ENCODE measurements at regions not wholly inside any gene's neighbourhood (a gene's known extent, or its start where the extent isn't known, plus 50 kb on each side); places are given as distances from the start of the nearest gene placed in this dataset.

DNA sequence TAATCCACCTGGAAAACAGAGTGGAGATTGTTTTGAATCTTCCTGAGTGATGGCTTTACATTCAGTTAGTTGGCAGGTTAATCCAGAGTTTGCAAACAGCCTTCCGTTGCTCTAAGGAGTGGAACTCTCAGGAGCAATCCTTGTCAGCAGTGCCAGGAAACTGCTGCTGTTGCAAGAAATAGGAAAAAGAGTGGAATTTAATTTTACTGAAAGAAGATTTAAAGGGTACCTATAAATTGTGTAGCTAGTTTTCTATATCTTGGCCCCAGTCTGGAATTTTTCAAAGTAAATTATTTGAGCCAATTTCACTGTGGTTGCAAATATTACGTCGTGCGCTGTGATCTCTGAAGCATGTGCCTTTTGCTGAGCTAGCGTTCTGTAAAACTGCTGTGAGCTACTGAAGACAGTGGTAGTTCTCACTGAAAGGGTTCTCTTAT is 55.5 kb upstream of the SLC5A12 start:
- no peak for DNase-seq

- DNase-seq: no peak
Measured at GRCh38 chr11:26778000-26778757, 56.3 kb upstream of the SLC5A12 start.

DNA sequence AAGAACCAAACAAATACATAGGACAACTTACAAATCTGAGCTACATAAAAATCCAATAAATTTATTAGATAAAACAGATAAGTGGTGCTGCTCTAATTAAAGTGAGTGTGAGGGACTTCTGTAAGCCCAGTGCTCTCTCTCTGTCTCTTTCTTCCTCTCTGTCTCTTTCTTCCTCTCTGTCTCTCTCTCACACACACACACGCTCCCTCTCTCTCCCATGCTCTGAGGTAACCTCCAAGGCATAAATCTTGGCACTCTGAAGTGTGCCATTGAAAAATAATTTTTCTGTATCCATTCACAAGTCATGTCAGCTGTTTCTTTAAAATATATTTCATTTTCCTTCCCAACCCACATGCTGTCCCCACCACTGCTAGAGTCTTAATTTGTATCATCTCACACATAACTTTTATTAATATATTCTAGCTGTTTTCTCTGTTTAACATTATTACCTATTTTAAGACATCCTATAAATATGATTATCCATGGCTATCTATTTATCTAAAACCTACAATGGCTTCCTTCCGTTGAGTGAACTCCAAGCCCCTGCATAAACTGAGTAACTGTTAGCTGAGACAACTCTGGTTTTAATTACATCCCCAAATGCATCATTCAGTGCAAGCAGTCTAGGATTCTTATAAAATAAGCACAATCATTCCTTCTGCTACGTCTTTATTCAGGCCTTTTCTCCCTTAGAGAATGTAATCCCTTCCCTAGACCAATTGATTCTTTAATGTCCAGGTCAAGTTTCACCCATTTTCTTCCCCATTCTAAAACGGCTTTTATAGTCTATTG is 57.4 kb upstream of the SLC5A12 start:
- no peak for DNase-seq

GRCh38 chr11:26780376-26781085 is 58.7 kb upstream of the SLC5A12 start:
- no peak for DNase-seq

DNA sequence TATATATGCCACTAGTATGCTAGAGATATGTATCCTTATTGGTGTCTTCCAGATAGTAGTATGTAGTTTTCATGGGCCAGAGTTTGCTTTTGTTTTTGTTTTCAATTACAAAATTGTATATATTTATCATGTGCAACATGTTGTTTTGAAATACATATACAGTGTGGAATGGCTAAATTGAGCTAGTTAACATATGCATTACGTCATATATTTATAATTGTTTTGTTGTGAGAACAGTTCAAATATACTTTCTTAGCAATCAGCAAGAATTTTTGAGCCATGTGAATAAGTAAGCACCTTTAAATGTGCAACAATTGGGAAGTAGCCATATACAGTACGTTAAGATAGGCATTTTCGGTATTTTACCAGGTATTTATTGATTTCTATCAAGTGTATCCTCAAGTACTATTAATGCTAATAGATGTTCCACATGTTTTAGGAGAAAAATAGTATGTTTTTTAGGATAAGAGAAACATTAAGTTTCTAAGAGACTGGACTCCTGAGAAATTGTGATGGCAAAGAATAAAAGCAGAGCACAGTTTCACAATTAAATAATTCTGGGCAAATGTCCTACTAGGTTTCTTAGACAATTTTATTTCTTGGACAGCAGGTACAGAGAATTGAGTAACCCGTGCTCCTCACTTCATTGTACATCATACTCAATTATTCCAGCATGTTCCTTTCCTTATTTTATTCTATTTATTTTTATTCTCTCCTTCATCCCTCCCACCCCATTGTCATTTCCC is 60.5 kb upstream of the SLC5A12 start:
- DNase-seq: no peak

DNA sequence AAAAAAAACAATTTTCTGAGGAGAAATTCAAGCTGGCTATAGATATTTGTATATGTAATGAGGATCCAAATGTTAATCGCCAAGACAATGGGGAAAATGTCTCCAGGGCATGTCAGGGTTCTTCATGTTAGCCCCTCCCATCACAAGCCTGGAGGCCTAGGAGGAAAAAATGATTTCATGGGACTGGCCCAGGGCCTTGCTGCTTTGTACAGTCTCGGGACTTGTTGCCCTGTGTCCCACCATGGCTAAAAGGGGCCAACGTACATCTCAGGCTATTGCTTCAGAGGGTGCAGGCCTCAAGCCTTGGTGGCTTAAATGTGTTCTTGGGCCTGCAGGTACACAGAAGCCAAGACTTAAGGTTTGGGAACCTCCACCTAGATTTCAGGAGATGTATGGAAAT is 62.1 kb upstream of the SLC5A12 start:
- no peak for DNase-seq

DNA sequence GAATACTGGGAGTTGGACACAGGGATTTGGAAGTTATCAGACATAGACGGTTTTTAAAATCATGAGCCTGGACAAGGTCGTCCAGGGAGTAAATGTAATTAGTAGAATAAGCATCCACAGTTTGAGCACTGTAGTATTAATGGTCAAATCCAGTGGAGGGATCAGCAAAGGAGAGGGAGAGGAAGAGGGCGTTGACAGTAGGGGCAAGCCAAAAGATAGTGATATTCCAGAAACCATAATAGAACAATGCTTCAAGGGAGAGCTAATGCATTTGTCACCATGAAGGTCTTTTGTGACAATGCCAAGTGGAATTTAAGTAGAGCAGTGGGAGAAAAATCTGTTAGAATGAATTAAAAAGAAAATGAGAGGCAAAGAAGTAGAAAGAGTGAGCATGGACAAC is 68.9 kb upstream of the SLC5A12 start:
- DNase-seq: no peak

GRCh38 chr11:26792941-26793340 is 71.1 kb upstream of the SLC5A12 start:
- no peak for DNase-seq

- no peak for DNase-seq
Measured at GRCh38 chr11:26793487-26793886, 71.6 kb upstream of the SLC5A12 start.

DNA sequence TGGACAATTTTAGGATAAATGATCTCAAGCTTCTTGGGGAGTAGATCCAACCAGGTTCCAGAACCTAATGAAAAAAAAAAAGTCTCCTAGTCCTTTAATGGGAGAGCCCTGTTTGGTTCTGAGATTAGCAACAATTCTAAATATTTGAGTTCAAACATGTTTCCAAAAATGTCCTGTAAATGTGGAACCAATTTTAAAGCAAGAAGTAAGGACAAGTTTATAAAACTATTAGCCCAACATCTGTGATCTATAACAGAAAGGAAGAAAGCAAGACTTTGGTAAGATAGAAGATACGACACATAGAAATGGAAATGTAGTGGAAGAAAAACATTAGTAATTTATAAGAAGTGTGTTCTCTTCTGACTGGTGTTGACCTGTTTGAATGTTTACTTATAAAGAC is 79.7 kb upstream of the SLC5A12 start:
- DNase-seq: no peak

- DNase-seq: no peak
Measured at GRCh38 chr11:26805001-26805400, 83.1 kb upstream of the SLC5A12 start.

GRCh38 chr11:26806219-26806618 is 84.4 kb upstream of the SLC5A12 start:
- DNase-seq: no peak

DNA sequence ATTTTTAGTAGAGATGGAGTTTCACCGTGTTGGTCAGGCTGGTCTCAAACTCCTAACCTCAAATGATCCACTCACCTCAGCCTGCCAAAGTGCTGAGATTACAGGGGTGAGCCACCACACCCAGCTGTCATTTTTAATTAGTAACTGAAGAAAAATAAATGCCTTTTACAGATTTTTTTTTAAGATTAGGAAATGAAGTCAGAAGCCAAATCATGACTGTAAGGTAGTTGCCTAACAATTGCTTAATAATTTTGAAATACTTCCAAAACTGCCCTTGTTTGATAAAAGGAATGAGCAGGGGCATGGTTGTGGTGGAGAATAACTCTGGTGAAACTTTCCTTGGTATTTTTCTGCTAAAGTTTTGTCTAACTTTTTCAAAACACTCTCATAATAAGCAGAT is 98.9 kb upstream of the SLC5A12 start:
- DNase-seq: no peak

DNA sequence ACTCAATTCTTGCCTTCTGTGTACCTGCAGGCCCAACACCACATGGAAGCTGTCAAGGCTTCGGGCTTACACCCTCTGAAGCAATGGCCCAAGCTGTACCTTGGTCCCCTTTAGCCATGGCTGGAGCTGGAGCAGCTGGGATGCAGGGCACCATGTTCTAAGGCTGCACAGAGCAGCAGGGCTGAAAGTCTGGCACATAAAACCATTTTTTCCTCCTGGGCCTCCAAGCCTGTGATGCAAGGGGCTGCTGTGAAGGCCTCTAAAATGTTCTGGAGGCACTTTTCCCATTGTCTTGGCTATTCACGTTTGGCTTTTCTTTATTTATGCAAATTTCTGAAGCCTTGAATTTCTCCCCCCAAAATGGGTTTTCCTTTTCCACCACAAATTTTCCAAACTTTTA is 102.1 kb upstream of the SLC5A12 start:
- no peak for DNase-seq

DNA sequence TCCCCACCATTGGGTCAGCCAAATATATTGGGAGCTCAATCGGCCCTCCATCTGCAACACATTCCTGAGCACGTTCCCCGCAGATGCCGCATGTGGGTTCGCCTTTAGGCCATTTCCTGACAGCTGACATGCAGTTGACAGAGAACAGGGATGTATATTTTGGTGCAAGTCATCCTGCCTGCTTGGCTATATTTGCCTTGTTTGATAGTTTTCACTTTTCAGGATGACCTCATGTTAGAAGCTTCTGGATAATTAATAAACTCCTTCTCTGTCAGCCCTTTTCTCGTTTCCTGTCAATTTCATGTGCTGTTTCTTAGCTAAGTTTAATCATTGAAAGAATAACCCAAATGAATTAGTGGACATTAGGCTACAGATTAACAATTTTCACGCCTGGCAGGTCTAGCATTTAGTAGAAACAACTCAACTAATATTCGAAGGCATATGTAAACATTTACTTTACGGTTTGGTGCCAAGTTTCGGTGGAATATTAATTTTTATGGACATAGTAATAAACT is 105.8 kb upstream of the SLC5A12 start:
- no peak for DNase-seq

DNA sequence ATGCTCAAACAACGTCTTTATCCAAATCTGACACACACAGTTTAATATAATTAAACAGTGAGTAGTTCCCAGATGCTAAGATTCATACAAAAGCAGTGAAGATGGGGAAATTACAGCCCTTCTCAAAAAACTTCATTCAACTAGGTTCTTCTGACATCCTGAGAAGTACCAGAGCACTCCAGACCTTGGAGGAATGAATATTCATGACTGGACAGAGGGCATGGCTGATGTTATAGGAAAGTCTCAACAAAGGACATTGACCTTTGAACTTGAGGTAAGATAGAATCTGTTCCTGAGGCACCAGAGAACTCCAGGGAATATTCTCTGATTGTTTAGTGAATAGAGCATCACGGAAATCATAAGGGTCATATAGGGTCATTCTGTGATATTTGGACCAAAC is 106.4 kb upstream of the SLC5A12 start:
- DNase-seq: no peak

DNA sequence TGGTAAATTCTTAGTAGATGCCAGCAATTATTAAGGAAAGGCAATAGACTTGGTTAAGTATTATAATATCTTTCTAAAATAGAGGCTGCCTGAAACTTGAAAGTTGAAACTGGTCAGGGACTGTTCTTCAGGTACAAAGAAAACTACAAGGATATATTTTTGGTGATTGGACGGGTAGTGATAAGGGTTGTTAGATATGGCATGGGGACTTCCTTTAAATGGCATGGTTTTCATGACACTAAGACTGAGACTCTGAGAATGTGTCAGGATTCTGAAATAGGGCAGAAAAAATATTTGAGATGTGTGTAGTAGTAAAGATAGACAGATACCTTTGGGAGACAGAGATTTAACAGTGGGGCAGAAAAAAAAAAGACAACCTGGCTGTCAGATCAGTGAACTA is 108.4 kb upstream of the SLC5A12 start:
- DNase-seq: no peak

- no peak for DNase-seq
Measured at GRCh38 chr11:26830757-26831156, 108.9 kb upstream of the SLC5A12 start.

DNA sequence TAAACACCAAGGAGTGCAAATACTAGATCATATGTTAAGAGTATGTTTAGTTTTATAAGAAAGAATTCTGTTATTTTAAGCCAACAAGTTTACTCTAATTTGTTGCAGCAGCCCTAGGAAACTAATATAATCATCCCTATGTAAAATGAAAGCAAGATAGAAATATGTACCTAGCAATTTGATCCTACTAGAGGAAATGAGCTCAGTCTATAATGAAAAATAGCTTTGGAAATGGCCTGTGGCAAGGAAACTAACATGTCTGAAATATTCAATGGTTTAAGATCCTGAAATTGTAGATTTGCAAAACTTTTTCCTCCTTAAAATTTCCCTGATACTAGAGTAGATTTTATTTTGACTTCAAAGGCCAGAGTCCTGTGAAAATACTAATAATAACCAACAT is 112.7 kb upstream of the SLC5A12 start:
- DNase-seq: no peak

DNA sequence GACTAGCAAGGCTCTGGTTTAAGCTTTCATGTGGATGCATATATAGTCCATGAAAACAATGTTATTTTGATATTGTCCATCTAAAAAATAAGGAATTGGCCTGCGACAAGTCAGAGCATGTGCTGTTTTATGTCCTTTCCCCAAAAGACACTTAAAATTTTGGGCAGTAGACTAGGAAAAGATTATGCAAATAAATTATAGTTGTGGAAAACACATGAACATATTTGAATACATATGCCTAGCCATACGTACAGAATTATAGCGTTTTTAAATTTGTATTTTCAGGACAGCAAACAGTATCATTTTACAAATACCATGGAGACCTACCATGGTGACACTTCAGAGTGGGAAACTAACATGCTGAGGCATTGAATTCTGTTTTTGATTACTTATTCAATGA is 113.8 kb upstream of the SLC5A12 start:
- no peak for DNase-seq

GRCh38 chr11:26837154-26837553 is 115.3 kb upstream of the SLC5A12 start:
- DNase-seq: no peak

DNA sequence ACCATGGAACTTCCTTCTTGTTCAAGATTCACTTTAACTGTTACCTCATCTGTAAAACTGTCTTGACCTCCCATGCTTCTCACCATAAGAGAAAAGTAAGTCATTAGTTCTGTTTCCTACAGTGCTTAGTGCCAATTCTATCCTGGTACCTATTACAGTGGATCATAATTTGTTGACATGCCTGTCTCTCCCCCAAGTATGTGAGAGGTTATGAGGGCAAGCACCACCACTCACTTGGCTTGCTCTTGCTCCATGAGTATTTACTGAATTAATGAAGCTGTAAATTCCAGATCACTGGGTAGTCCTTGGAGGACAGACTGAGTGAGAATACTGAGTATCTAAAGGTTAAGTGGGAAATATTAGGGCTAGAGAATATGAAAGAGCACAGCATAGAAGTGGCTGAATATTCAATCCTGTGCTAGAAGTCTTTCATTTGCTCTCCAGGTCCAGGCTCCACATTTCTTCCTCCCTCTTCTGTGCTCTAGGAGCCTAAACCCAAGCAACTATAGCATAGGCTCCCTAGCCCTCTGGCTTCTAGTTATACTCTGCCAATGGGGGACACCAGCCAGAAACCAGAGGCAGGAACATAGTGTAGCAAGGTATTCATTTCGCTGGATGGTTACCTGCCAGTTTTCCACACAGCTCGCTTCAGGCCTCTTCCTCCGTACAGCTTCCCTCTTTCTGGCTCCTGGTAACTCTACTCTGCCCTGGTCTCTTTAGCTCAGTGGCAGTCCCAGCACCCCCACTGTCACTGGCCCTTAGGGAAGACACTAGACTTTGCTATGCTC is 118.2 kb upstream of the SLC5A12 start:
- no peak for DNase-seq
